Posterior cingulate gyrus (tissue), 11 donors: ENCODE measurements at regions not wholly inside any gene's neighbourhood (a gene's known extent, or its start where the extent isn't known, plus 50 kb on each side); places are given as distances from the start of the nearest gene placed in this dataset.
"Not testable (repeated sequence)": the region's sequence is repeated elsewhere in the genome, so short reads cannot be mapped to it uniquely, and the experiment has no call there.

Experiments used
- DNase-seq, 10 donors: peaks; one replicate each; pipeline versions ENCODE4 v3.0.0 to v3.0.0-alpha.2; 2020 to 2021; ENCODE audit warnings: mixed read lengths in 3 of 10
- intact Hi-C: fragments of 100-400 bp; cut with DNase I; formaldehyde crosslinking; loops from one replicate; pipeline ENCODE4 v1.15.1; 2023

DNA sequence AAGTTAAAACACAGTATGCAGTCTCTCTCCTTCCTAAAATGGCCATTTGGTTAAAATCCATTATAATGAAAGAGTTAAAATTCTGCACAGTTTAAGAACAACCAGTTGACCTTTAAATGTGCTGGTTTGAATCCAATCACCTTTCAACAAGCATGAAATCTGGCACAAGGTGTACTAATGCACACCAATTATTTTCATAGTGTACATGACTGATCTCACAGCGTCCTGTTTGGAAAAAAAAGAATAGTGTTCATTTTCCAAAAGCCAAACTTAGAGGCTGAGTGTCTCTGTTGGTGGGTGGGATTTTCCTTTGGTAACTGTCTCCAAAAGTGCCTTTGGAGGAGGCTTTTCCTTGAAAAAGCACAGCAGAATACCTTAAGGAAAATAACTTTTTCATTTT lies 180.6 kb downstream of the DEPDC1B start:
- intact Hi-C loops = no loop called here
- no peak for DNase-seq

DNA sequence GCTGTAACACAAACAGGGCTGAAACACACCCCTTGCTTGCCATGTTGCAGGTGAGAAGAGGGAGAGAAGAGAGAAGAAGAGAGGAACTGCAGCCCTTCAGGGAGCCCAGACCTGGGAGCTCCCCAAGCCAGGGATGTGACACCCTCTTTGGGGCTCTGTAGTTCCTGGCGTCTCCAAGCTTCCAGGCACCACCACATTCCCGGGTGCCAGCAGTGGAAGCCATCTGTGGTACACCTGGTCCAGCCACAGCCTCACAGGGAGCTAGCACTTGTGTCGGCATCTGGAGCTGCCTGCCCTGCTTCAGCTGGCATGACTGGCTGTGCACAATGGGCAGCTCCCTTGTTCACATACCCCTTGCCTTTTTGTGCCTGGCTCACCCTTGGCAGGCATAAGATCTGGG lies 182.1 kb downstream of the DEPDC1B start:
- intact Hi-C loops = no loop called here
- DNase-seq = no peak

DNA sequence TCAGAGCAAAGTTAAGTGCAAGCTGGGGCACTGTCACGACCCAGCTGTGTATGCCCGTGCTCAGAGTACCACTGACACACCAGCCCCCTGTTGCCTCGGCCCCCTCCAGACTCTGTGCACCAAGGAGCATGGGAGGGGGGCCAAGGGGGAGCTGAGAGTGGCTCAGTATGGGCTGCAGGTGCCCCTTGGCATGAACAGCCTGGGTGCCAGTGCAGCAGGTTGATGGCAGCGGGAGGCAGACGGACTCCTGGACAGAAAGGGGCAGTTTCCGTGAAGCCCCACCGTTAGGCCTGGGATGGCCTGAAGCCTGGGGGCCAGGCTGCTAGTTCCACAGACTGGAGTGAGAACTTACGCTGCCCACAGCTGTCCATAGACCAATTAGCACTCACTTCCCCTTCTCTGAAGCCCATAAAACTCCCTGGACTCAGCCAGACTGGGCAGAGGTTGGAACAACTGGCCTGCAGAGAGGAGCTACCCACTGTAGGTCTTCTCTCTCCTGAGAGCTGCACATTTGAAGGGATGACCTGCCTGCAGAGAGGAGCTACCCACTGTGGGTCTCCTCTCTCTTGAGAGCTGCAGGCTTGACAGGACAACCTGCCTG lies 182.8 kb downstream of the DEPDC1B start:
- DNase-seq = no peak
- intact Hi-C loops = no loop called here

DNA sequence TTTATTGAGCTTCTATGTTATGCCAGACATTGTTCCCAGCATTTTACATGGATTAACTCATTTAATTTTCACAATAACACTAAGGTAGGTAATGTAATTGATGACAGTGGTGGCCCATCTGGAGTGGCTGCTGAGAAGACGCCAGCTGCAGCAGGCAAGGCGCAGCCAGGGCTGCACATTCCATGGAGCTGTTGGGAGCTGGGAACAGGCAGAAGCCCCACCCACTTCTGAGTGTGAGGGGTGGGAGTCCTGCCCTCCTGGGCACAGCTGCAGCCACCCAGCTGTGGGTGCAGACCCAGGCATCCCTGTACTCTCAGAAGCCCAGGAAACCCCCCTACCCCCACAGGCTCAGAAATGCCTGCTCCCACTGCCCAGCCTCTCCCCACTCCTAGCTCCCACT lies 183.3 kb downstream of the DEPDC1B start:
- intact Hi-C loops = no loop called here
- DNase-seq = no peak

DNA sequence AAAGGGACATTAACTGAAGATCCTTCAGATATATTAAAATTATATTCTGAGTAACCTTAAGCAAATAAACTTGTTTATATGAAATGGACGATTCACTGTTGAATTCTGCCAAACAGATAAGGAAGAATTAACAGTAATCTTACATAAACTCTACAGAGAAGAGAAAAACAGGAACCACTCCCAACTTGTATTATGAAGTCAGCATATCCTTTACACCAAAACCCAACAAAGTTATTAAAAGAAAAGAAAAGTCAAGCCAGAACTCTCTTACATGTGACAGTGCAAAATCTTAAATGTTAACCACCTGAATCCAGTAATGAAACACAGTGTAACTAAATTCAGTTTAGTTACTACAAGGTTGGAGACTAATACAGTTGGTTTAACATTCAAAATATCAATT lies 185.8 kb downstream of the DEPDC1B start:
- no peak for DNase-seq
- intact Hi-C loops = no loop called here

DNA sequence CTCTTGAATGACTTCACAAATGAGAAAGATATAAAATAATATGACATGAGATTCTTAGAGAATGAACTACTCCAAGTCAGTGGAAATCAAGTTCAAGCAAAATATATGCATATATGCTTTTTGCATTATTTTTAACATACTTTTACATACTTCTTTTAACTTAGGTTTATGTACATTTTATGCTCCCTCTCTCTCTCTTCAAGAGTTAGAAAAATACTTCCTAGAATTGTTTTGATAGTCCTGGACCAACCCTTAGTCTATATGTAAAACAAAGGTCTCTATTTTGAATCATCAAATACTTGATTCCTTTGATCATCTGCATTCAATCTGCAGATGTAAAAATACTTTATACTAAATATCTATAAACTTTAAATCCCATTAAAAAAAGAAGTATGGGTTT lies 187.8 kb downstream of the DEPDC1B start:
- DNase-seq = no peak
- intact Hi-C loops = no loop called here

DNA sequence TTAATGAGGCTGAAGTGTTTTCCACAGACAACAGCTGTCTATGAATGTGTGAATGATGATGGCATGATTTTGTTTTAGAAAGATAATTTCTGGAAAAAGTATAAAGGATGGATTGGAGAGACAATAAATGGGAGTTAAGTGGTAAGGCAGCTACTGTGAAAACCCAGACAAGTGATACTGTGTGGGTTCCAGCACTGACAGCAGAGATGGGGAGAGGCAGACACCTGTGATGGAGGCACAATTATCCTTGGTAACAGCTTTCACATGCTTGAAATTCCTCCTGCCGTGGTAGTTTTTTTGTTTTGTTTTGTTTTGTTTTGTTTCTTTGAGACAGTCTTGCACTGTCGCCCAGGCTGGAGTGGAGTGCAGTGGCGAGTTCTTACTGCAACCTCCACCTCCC lies 189.3 kb downstream of the DEPDC1B start:
- DNase-seq = no peak
- intact Hi-C loops = no loop called here

DNA sequence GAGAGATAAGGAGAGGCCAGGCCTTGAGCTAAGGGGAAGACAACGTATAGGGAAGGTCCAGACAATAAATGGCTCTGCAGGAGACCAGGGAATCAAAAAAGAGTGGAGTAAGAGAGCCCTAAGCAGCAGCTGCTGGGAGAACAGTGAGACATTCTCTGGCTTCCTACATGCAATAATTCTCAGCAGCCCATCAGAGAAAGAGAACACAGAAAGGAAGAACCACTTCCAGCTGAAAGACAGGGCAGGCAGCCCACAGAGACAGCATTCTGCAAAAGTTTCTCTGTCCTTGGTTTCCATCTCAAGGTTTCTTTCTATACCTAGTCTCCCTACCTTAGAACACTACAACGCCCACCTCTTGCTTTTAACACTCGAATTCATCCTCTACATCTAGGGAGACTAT lies 189.9 kb downstream of the DEPDC1B start:
- intact Hi-C loops = no loop called here
- DNase-seq = peak in 1 of 10 donors; percentile 21

DNA sequence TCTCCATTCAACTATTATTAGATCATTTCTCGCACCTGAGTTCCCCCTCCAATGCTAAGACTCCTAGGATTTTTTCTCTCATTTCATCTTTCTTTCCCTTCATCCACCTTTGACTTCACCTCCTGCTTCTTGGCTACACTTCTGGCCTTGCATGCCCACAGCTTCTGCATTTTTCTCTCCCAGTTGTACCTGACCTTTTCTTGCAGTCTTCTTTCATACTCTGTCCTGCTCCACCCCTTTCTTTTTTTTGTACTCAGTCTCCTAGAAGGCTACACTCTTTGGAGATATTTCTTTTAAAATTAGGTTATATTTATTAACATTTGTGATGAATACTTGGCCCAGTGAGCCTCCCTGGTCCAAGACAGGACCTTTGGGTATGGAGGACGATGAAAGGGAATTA lies 190.4 kb downstream of the DEPDC1B start:
- no peak for DNase-seq
- intact Hi-C loops = no loop called here

DNA sequence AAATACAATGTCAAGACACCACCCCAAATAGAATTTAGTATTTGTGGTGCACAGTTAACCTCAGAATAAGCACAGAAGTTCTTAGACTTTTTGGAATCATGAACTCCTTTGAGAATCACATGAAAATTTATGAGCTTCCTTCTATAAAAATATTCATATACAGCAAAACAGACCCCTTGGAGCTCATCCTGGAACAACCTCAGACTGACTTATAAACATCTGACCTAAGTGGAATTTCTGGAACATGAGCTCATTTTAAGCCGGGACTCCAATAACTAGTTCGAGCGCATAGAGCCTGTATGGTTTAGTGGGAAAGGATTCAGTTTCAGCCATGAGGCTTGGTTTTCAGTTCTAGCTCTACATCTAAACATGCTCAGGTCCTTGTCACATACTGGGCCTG lies 192.3 kb downstream of the DEPDC1B start:
- intact Hi-C loops = no loop called here
- DNase-seq = no peak

DNA sequence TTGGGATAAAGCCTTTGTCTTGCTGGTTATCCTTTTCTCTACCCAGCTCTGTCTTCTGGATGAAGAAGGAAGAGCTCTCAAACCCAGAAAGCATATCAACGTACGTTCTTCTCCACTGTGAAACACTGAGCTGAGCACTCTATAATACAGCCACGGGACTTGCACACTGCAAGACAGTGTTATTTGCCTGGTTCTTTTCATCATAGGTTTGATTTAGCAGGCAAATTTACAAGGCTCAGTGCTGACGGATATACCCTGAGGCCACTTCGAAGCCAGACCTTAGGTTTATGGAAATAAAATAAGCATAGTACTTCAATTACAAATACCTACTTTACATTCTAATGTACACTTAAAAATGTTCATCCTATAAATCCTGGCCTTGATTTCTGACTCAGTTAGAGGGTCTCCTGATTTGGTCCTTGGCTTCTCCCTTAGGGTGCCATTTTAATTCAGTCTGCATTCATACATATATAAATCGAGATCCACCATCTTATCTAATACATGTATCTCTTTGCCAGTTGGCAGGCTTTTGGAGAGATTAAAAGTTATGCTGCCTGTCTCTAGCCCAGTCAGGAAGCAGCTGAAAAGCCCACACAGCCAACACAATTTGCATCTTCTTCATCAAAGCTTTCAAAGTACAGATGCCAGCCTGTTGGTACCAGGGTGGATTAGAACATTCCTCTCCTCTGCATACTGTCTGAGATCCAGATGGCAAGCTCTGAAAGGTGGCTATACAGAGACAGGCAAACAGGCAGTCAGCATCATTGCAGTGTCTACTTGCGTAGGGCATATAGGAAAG lies 194.4 kb downstream of the DEPDC1B start:
- intact Hi-C loops = no loop called here
- DNase-seq = peak in 2 of 10 donors; percentile 14 to 78

DNA sequence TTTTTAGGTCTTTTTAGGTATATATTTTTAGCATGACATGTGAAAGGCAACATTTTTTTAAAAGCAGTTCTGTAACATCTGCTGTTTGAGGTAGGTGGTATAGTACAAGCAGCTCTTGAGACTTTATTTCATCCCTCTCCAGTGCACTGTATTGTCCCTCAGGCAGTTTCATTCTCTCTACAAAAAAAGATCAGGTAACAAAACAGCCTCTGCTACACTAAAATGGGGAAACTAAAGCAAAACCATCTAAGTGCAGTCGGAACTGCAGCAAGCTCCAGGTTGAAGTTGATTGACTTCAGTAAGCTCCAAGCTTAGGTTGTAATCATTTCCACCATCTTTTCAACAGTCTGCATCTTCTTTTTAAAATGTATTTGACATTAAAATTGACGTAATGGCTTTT lies 195.6 kb downstream of the DEPDC1B start:
- DNase-seq = no peak

DNA sequence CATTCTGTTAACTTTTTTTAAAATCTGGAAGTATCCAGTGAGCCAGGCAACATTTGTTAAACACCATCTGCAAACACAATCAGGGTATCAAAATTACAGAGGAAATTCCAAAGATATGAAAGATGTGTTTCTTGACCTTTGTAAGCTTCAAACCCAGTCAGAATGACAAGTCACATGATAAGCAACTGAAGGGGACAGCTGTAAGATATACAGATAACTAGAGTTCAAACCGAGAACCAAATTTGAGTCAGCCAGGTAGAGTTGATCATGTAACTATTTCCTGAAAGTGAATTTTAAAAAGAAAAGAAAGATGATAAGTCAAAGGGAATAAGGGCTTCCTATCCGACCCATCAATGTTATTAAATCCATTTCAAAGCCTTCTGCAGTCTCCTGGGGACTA lies 196.2 kb downstream of the DEPDC1B start:
- intact Hi-C loops = no loop called here
- DNase-seq = no peak

More for the DNA sequence above, 195.6 kb downstream of the DEPDC1B start:
- intact Hi-C loops = no loop called here

DNA sequence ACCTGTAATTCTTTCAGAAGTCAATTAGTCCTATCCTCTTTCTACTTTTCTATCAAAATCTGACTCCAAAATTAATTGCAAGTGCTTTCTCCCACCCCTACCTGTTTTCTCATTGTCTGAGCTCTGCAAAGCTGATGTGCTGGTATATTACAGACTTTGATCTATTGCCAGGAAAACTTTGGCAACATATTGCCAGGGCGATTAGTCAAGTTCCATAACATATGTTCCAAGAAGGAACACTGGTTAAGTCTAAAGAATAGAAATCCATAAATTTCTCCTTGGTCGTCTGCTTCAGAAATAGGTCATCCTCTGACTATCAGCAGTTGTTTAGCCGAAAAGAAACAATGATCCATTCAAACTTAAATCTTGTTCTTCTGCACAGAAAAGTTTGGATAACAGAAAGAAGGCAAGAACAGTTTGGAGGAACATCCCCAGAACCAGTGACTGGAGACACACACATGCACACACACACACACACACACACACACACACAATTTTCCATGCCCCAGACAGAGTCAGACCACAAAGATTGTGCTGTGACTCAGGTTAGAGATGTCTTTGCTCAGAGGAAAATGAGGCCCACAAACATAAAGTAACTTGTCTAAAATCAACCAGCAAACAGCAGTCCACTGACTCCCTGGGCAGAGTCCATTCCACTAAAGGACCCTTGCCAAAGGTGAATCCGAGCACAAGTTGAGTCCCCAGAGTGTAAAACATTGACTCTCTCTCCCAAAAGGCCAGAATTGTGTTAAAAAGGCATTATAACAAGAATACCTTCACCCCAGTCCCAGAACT lies 202.1 kb downstream of the DEPDC1B start:
- intact Hi-C loops = loop anchor here (1.0 kb wide), 1 partner anchor 29 kb away; no protein-coding TSS in a partner anchor
- no peak for DNase-seq

DNA sequence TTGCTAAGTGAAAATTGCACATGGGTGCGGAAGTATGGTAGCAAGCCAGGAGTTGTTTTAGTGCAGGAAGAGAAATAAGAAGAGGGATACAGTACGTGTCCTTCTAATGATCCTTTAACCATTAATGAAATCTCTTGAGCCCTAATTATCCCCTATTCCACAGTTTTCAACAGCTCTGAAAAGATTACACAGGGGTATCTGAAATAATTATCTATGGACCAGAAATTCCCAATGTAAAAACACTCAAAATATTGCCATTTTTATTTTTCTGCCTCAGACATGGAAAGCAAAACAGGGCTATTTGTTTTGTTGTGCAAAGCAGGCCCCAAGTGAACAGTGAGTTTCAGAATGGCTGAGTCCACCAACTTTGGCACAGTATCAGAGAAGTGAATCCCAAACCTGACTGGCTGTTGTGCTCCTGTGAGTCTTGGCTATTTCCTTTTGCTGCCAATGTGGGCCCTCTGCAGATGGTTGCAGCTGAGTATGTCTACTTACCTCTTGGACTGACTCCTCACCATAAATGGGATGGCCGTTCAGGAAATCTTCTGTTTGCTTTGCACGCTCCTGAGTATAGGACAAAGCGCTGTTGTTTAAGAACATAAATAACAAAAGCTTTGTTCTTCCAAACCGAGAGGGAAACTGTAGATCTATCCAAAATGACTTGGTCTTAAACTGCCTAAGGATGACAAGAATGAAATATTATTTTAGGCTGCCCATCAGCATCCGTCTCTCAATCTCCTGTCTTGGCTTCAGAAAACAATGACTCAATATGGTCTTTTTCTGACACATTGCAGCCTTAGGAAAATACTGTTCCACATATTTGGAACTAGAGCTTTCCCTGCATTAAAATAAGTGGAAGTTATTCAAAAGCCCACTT lies 204.1 kb downstream of the DEPDC1B start:
- intact Hi-C loops = no loop called here
- peak in 3 of 10 donors; percentile 12 to 35 (median 35) for DNase-seq

DNA sequence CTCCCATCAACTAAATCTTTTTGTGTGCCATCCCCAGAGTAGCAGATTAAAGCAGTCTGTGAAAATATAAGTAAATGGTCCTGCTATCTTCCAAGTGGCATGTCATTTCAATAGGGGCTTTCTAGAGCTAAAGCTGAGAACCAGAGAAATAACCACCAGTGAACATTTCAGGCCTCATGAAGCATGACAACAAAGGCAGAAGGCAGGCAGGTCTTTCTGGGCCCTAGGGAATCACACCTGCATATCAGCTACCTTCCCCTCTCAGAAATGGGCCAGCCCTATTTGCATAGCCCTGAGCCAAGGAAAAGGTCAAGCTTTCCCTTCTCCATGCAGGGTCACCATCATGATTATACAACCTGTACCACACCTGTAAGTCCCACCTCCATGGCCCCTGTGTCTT lies 205.3 kb downstream of the DEPDC1B start:
- DNase-seq = no peak
- intact Hi-C loops = no loop called here

DNA sequence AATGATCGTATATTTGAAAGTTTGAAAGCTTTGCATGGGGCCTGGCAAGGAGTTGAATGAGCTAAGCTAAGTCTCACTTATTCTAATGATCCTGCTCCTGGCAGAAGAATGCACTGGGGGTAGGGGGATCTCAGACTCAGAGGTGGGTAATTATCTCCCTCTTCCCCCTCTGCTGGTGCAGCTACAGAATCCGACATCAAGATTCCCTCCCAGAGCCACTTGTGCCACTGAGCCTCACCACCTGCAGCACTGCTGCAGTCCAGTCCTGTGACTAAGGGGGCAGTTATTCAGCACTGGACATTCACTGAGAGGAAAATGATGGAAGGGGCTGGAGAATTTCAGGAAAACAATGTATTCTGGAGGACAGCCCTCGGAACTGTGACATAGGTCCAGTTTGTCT lies 205.8 kb downstream of the DEPDC1B start:
- intact Hi-C loops = no loop called here
- no peak for DNase-seq

DNA sequence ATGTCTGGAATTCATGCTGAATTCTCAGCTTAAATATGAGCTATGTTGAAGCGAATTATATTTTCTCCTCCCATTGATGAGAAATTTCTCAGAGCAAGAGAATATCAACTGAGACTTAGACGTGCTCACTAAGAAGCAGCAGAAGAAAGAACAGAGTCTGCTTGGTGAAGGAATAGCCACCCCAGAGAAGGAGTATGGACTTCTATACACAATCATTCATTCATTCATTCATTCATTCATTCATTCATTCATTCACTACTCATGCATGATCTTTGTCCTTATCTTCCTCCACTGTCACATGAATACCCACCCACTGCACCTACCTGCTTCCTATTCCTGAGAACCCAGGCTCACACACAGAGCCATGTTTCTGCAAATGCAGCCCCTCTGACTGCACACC lies 206.6 kb downstream of the DEPDC1B start:
- DNase-seq = no peak
- intact Hi-C loops = no loop called here

DNA sequence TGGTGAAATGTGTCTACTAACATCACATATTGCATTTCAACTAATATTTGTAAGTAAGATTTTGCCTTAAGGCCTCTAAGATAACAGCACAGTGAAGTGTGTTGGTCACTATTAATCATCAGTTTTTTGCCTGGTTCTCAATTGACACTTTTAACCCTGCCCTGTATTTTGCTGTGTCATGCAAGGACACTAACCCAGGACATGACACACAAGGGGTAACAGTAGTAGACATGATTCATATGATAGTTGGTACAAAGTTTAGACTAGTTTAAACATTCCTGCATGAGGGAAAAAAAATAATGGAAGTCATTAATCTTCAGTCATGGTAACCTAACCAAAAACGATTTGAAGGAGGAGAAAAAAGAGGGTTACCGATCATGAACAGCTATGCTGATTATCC lies 207.0 kb downstream of the DEPDC1B start:
- intact Hi-C loops = no loop called here
- DNase-seq = no peak

DNA sequence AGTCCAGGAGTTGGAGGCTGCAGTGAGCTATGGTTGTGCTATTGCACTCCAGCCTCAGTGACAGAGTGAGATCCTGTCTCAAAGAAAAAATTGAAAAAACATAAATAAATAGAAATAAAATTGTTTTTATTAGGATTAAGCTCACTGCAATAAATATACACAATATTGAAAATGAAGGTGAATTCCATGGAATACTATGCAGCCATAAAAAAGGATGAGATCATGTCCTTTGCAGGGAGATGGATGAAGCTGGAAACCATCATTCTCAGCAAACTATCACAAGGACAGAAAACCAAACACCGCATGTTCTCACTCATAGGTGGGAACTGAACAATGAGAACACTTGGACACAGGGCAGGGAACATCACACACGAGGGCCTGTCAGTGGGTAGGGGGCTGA lies 207.6 kb downstream of the DEPDC1B start:
- DNase-seq, intact Hi-C loops: not testable (repeated sequence)
